ENCODE measurements at regions not wholly inside any gene's neighbourhood (a gene's known extent, or its start where the extent isn't known, plus 50 kb on each side); places are given as distances from the start of the nearest gene placed in this dataset.

DNA sequence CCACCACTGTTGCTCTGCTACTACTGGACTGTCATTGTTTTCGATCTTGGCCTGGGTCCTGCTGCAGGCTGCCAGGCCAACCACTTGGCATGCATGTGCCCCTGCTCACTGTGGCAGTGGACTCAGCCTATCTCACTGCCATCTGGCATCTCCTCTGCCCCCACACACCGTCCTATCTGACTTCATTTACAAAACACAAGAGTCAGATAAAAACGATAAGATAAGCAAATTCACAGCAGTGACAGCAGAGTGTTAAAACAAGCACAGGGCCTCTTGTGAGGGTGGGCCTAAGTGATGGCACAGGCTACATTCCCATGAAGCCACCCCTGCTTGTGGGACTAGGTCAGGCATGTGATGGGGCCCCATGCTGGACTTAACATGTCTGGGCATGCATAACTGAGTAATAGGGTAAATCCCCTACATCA lies 68.1 kb downstream of the CRYGS start:
- no peaks in the 10 kb centered on the region for H3K9me1 ChIP-seq (replicated peaks; ENCODE audit: control insufficient read depth, extremely low read depth, insufficient read depth, low read length)
- intact Hi-C loops (cut with micrococcal nuclease) (no loop called here), dilution Hi-C loops (cut with MboI; ENCODE audit: extremely low pct_ligation_motif_present, low sequenced_read_pairs) (no loop called here)
- TF ChIP-seq, protein P1, sequence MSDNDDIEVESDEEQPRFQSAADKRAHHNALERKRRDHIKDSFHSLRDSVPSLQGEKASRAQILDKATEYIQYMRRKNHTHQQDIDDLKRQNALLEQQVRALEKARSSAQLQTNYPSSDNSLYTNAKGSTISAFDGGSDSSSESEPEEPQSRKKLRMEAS (IDR thresholded peaks at IDR 0.05; ENCODE audit: insufficient read depth, insufficient read length) = no peak
- TF ChIP-seq POLR2AphosphoS5 (IDR thresholded peaks at IDR 0.05; ENCODE audit: insufficient read depth, low read depth, low read length) = no peak
- TF ChIP-seq, protein P2, sequence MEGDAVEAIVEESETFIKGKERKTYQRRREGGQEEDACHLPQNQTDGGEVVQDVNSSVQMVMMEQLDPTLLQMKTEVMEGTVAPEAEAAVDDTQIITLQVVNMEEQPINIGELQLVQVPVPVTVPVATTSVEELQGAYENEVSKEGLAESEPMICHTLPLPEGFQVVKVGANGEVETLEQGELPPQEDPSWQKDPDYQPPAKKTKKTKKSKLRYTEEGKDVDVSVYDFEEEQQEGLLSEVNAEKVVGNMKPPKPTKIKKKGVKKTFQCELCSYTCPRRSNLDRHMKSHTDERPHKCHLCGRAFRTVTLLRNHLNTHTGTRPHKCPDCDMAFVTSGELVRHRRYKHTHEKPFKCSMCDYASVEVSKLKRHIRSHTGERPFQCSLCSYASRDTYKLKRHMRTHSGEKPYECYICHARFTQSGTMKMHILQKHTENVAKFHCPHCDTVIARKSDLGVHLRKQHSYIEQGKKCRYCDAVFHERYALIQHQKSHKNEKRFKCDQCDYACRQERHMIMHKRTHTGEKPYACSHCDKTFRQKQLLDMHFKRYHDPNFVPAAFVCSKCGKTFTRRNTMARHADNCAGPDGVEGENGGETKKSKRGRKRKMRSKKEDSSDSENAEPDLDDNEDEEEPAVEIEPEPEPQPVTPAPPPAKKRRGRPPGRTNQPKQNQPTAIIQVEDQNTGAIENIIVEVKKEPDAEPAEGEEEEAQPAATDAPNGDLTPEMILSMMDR (IDR thresholded peaks at IDR 0.05; ENCODE audit: extremely low read depth in 1 of 2, insufficient read depth in 1 of 2, low read depth in 1 of 2, low read length in 2 of 2) = no peak
- no peak for TF ChIP-seq MYC (IDR thresholded peaks at IDR 0.05; ENCODE audit: low read depth, low read length)
- TF ChIP-seq JUN (IDR thresholded peaks at IDR 0.05; ENCODE audit: borderline replicate concordance, insufficient read depth, insufficient read length, low read depth) = no peak
- TF ChIP-seq EZH2 (IDR thresholded peaks at IDR 0.05; ENCODE audit: borderline replicate concordance, low read depth, low read length, severe bottlenecking) = no peak
- TF ChIP-seq GATA2 (IDR thresholded peaks at IDR 0.05; ENCODE audit: insufficient read depth, insufficient read length, low read depth, low read length) = no peak
- TF ChIP-seq FOS (IDR thresholded peaks at IDR 0.05; ENCODE audit: borderline replicate concordance, insufficient read depth, low read length) = no peak
- no peak for TF ChIP-seq POLR2A (IDR thresholded peaks at IDR 0.05; ENCODE audit: low read depth, low read length)
- H3K9ac ChIP-seq (replicated peaks; ENCODE audit: extremely low read depth, insufficient read depth, low read length) = no peak overlapping the region
- ChIA-PET CTCF (no interaction called here), POLR2A (no interaction called here)
- H4K20me1 ChIP-seq (replicated peaks; ENCODE audit: control insufficient read depth, extremely low read depth, insufficient read depth, low read length) = no peaks in the 10 kb centered on the region
- no peaks in the 10 kb centered on the region for H3K79me2 ChIP-seq (ENCODE audit: control insufficient read depth, insufficient read depth, low read length)
- FAIRE-seq (no peak), DNase-seq (ENCODE audit: low read depth, low spot score) (no peak)
- no peak overlapping the region for H2AFZ ChIP-seq (ENCODE audit: low read depth, low read length)
- H3K4me1 ChIP-seq (ENCODE audit: control insufficient read depth, extremely low read depth, insufficient read depth, low read length) = no peaks in the 10 kb centered on the region
- H3K27me3 ChIP-seq (ENCODE audit: control insufficient read depth in 2 of 2, insufficient read depth in 2 of 2, low read length in 2 of 2) = peaks cover 0 to 2% of the 10 kb centered on the region in 2 experiments
- H3K27ac ChIP-seq (ENCODE audit: insufficient read depth, low read depth, low read length) = no peak overlapping the region
- no peak overlapping the region for H3K4me3 ChIP-seq (replicated peaks in 1 of 3; ENCODE audit: insufficient read depth in 1 of 3, low read depth in 1 of 3, low read length in 3 of 3)
- BruUV-seq (replicated peaks) = no TSS peak
- no peaks in the 10 kb centered on the region for H3K9me3 ChIP-seq (replicated peaks; ENCODE audit: control insufficient read depth, insufficient read depth, low read length)
- H3K36me3 ChIP-seq (ENCODE audit: control insufficient read depth in 2 of 2, extremely low read depth in 1 of 2, insufficient read depth in 2 of 2, low read length in 2 of 2) = no peaks in the 10 kb centered on the region
- no peak overlapping the region for H3K4me2 ChIP-seq (ENCODE audit: insufficient read depth, low read length)
